SK-N-SH (cell line): ENCODE measurements at regions not wholly inside any gene's neighbourhood (a gene's known extent, or its start where the extent isn't known, plus 50 kb on each side); places are given as distances from the start of the nearest gene placed in this dataset.

Source experiments
- EP300 ChIP-seq, 2 experiments: IDR thresholded peaks; 2 replicates each; pipeline versions ENCODE4 v1.4.0 to v1.6.1; 2012; ENCODE audit warnings: borderline replicate concordance in 1 of 2, low read depth in 1 of 2, low read length in 1 of 2
- FOSL2 ChIP-seq: IDR thresholded peaks from 2 replicates; pipeline ENCODE4 v1.4.0; 2012; ENCODE audit warnings: low read depth, mild to moderate bottlenecking, moderate library complexity, borderline replicate concordance
- NRF1 ChIP-seq: IDR thresholded peaks from 2 replicates; pipeline ENCODE4 v1.6.1; 2012; ENCODE audit warnings: low read depth, mild to moderate bottlenecking, low read length
- REST ChIP-seq: IDR thresholded peaks from 2 replicates; pipeline ENCODE4 v1.6.1; 2012; ENCODE audit warnings: mild to moderate bottlenecking, low read depth, low read length, moderate library complexity
- TAF1 ChIP-seq: IDR thresholded peaks from 2 replicates; pipeline ENCODE4 v1.6.1; 2012; ENCODE audit warnings: low read depth, mild to moderate bottlenecking, low read length, moderate library complexity, borderline replicate concordance

GRCh38 chr1:80962564-80962963 is 838.2 kb upstream of the ADGRL2 start:
- TF ChIP-seq NRF1 (no peak), FOSL2 (no peak), REST (no peak), TAF1 (no peak), EP300 (IDR thresholded peaks at IDR 0.05; ENCODE audit: borderline replicate concordance in 1 of 2, low read depth in 1 of 2, low read length in 1 of 2) (no peak)
